ENCODE measurements at regions not wholly inside any gene's neighbourhood (a gene's known extent, or its start where the extent isn't known, plus 50 kb on each side); places are given as distances from the start of the nearest gene placed in this dataset.

DNA sequence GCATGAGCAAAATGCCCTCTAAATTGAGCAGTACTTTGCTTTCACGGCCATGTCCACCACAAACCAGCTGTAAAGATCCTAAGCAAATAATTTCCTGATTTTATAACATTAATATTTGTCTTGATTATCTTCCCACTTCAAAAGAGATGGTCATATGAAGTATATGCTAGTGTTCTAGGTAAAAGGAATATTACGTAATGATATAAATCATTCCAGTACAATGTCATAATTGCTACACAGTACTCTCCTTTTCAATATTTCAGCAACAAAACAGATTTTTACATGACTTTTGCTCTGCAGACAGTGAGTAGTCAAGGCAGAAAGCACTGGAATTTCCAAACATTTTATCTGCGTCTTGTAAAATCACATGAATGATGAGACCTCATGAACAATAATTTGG is 572.8 kb upstream of the FRG1 start:
- no peak overlapping the region for H3K4me3 ChIP-seq (ENCODE audit: low read depth, low read length)
- TF ChIP-seq, protein P1, sequence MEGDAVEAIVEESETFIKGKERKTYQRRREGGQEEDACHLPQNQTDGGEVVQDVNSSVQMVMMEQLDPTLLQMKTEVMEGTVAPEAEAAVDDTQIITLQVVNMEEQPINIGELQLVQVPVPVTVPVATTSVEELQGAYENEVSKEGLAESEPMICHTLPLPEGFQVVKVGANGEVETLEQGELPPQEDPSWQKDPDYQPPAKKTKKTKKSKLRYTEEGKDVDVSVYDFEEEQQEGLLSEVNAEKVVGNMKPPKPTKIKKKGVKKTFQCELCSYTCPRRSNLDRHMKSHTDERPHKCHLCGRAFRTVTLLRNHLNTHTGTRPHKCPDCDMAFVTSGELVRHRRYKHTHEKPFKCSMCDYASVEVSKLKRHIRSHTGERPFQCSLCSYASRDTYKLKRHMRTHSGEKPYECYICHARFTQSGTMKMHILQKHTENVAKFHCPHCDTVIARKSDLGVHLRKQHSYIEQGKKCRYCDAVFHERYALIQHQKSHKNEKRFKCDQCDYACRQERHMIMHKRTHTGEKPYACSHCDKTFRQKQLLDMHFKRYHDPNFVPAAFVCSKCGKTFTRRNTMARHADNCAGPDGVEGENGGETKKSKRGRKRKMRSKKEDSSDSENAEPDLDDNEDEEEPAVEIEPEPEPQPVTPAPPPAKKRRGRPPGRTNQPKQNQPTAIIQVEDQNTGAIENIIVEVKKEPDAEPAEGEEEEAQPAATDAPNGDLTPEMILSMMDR (conservative IDR thresholded peaks at IDR 0.05; ENCODE audit: low read depth, low read length), result no peak
- DNase-seq (ENCODE audit: low read depth), result no peak

DNA sequence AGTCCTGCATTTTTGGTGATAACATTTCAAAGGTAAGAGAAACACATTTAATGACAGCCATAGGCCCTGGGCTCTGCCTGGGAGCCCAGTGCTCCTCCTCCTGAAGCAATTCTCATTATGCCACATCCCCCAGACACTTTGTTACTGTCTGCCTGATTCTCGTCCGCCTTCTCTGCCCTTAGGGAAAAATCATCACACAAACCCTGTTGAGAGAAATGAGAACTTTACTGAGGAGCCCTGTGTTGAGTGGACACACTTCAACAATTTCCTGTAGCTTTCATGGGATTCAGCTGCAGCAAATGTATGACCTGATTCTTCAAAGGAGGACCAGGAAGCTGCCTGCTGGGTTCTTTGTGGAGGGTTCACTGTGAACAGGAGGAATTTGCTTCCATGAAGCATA is 566.5 kb upstream of the FRG1 start:
- no peak for DNase-seq (ENCODE audit: low read depth)
- TF ChIP-seq, protein P1 (conservative IDR thresholded peaks at IDR 0.05; ENCODE audit: low read depth, low read length), result no peak
- H3K4me3 ChIP-seq (ENCODE audit: low read depth, low read length), result no peak overlapping the region

GRCh38 chr4:189376901-189377300 is 563.8 kb upstream of the FRG1 start:
- DNase-seq (ENCODE audit: low read depth), result no peak
- H3K4me3 ChIP-seq (ENCODE audit: low read depth, low read length), result no peak overlapping the region
- TF ChIP-seq, protein P1 (conservative IDR thresholded peaks at IDR 0.05; ENCODE audit: low read depth, low read length), result no peak

DNA sequence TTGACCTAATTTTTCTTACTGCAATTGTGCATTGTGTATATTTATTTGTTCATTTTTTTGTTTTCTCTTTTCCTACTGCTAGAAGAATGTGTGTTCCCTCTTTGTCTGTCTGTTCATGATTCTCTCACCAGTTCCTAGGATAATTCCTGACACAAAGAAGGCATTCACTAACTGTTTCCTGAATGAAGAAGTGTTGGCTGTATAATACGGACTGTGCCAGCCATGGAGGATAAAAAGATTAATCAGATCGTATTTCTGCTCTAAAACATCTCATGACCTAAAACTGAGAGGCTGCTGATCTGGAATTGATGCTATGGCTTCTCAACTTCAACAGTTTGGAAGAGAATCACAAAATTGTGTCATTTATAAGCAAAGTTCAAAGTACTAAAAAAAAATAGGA is 563.1 kb upstream of the FRG1 start:
- no peak overlapping the region for H3K4me3 ChIP-seq (ENCODE audit: low read depth, low read length)
- TF ChIP-seq, protein P1 (conservative IDR thresholded peaks at IDR 0.05; ENCODE audit: low read depth, low read length), result no peak
- no peak for DNase-seq (ENCODE audit: low read depth)

DNA sequence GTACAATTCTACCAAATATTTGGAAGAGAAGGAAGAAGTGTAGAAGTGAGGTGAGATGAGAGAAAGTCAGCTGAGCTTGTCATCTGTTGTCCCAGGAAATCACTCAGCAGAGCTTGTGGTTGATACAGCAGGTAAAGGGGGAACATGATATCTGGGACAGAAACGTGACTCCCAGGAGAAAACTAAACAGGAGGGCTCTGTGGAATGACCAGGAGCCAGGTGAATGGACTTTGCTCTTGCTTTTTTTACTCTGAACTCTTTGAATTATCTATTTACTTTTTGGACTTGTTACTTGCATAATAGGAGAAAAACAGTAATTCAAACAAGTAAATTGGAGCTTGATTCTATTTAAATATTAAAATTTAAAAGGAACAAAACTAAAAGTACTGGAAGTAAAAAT is 555.6 kb upstream of the FRG1 start:
- no peak overlapping the region for H3K4me3 ChIP-seq (ENCODE audit: low read depth, low read length)
- no peak for DNase-seq (ENCODE audit: low read depth)
- TF ChIP-seq, protein P1 (conservative IDR thresholded peaks at IDR 0.05; ENCODE audit: low read depth, low read length), result no peak

GRCh38 chr4:189385579-189385978 is 555.1 kb upstream of the FRG1 start:
- DNase-seq (ENCODE audit: low read depth), result no peak
- H3K4me3 ChIP-seq (ENCODE audit: low read depth, low read length), result no peak overlapping the region
- TF ChIP-seq, protein P1 (conservative IDR thresholded peaks at IDR 0.05; ENCODE audit: low read depth, low read length), result no peak

DNA sequence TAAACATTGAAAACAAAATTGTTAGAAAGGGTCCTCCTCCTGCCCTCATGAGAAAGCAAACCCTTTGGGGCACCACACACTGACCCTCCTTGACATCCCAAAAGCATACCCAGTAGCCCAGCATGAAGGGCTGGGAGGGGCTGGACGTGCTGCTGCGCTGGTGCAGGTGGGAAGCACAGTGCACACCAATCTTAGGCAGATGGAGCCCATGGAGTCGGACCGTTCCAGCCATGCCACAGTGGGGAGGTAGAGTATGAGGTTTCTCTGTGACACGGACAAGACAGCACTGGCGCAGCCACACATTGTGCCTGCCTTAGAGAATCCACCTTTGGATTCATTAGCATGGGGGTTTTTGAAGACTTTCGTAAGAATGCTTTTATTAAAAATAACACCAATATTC is 544.2 kb upstream of the FRG1 start:
- TF ChIP-seq, protein P1 (conservative IDR thresholded peaks at IDR 0.05; ENCODE audit: low read depth, low read length), result no peak
- H3K4me3 ChIP-seq (ENCODE audit: low read depth, low read length), result no peak overlapping the region
- no peak for DNase-seq (ENCODE audit: low read depth)
